Kidney (tissue), 13 donors: ENCODE measurements at regions not wholly inside any gene's neighbourhood (a gene's known extent, or its start where the extent isn't known, plus 50 kb on each side); places are given as distances from the start of the nearest gene placed in this dataset.

ENCODE experiments used
- DNase-seq, 5 donors: peaks; one replicate each; pipeline ENCODE4 v3.0.0-alpha.2; 2013 to 2020
- FAIRE-seq: peaks from 2 replicates; lab custom pipeline; 2012; peaks lifted over from hg19 to GRCh38; lab: Jason Lieb, UNC
- H3K27ac ChIP-seq, 2 donors: one replicate each; pipeline ENCODE4 v1.7.0; 2013; ENCODE audit warnings: low read depth in 2 of 2, low read length in 2 of 2, inconsistent platforms in 1 of 2
- H3K27me3 ChIP-seq: one replicate; pipeline ENCODE4 v1.7.1; 2013; ENCODE audit warnings: low read length, inconsistent platforms; ENCODE audit not compliant: control insufficient read depth, insufficient read depth
- H3K36me3 ChIP-seq, 3 donors: one replicate each; pipeline versions ENCODE4 v1.7.0 to v1.7.1; 2013; ENCODE audit warnings: low read length in 3 of 3, control low read depth in 1 of 3, inconsistent platforms in 1 of 3; ENCODE audit not compliant: insufficient read depth in 3 of 3, control insufficient read depth in 2 of 3
- H3K4me1 ChIP-seq, 3 donors: one replicate each; pipeline versions ENCODE4 v1.7.0 to v1.7.1; 2013; ENCODE audit warnings: low read length in 3 of 3, inconsistent platforms in 1 of 3, low read depth in 1 of 3; ENCODE audit not compliant: control insufficient read depth in 2 of 3, insufficient read depth in 2 of 3
- H3K4me3 ChIP-seq, 3 donors: one replicate each; pipeline versions ENCODE4 v1.7.0 to v1.8.1; 2013; ENCODE audit warnings: low read length in 3 of 3, control low read depth in 1 of 3, inconsistent platforms in 1 of 3
- H3K9ac ChIP-seq, 3 donors: one replicate each; pipeline versions ENCODE4 v1.7.0 to v1.7.1; 2013; ENCODE audit warnings: low read length in 3 of 3, control low read depth in 1 of 3, inconsistent platforms in 1 of 3
- H3K9me3 ChIP-seq, 3 donors: one replicate each; pipeline versions ENCODE4 v1.7.0 to v1.7.1; 2013; ENCODE audit warnings: low read length in 3 of 3, control low read depth in 1 of 3, inconsistent platforms in 1 of 3; ENCODE audit not compliant: control insufficient read depth in 2 of 3, insufficient read depth in 1 of 3
- CTCF ChIP-seq: IDR thresholded peaks from 3 replicates; pipeline ENCODE4 v1.5.1; 2012; ENCODE audit warnings: mild to moderate bottlenecking, moderate library complexity, borderline replicate concordance; ENCODE audit not compliant: insufficient read depth; ENCODE audit errors: extremely low read depth
- intact Hi-C: fragments of 100-400 bp; cut with DNase I; formaldehyde crosslinking; loops from one replicate; pipeline ENCODE4 v1.11.1; 2022
- donor health status: control.
- donor health status: control.
- donor health status: control.
- donor health status: control.
- donor health status: control.
- donor health status: DM: yes; HTN: yes; CAD: no.
- donor health status: Normal renal cell carcinoma (clear cell type).

GRCh38 chr22:47734511-47734910, 972.1 kb downstream of the TBC1D22A start:
- Histone ChIP-seq H3K4me3 (no peak overlapping the region), H3K27ac (no peak overlapping the region), H3K9ac (no peak overlapping the region), H3K36me3 (no peaks in the 10 kb centered on the region), H3K4me1 (no peaks in the 10 kb centered on the region), H3K27me3 (no peaks in the 10 kb centered on the region), H3K9me3 (peaks cover 0 to 5% (median 0%) of the 10 kb centered on the region in 3 donors)
- intact Hi-C loops: no loop called here
- TF ChIP-seq CTCF: no peak
- FAIRE-seq (no peak), DNase-seq (peak in 1 of 5 donors; percentile 22)

- no peak overlapping the region for H3K27ac ChIP-seq
- FAIRE-seq (no peak), DNase-seq (no peak)
- H3K27me3 ChIP-seq: no peaks in the 10 kb centered on the region
- no peak overlapping the region for H3K9ac ChIP-seq
- no peak overlapping the region for H3K4me3 ChIP-seq
- no peaks in the 10 kb centered on the region for H3K36me3 ChIP-seq
- no peaks in the 10 kb centered on the region for H3K4me1 ChIP-seq
- no peak for TF ChIP-seq CTCF
- H3K9me3 ChIP-seq: peaks cover 0 to 5% (median 0%) of the 10 kb centered on the region in 3 donors
- intact Hi-C loops: no loop called here
Measured at GRCh38 chr22:47727641-47728040, 965.2 kb downstream of the TBC1D22A start.

- Histone ChIP-seq H3K4me1 (no peaks in the 10 kb centered on the region), H3K36me3 (no peaks in the 10 kb centered on the region), H3K4me3 (no peak overlapping the region), H3K9ac (no peak overlapping the region), H3K27me3 (no peaks in the 10 kb centered on the region), H3K27ac (no peak overlapping the region), H3K9me3 (no peaks in the 10 kb centered on the region)
- intact Hi-C loops: no loop called here
- TF ChIP-seq CTCF: no peak
- FAIRE-seq (no peak), DNase-seq (no peak)
Measured at GRCh38 chr22:47724751-47725150, 962.3 kb downstream of the TBC1D22A start.

- Histone ChIP-seq H3K27ac (no peak overlapping the region), H3K4me3 (no peak overlapping the region), H3K27me3 (no peaks in the 10 kb centered on the region), H3K36me3 (no peaks in the 10 kb centered on the region), H3K4me1 (no peaks in the 10 kb centered on the region), H3K9ac (no peak overlapping the region), H3K9me3 (no peaks in the 10 kb centered on the region)
- intact Hi-C loops: no loop called here
- no peak for DNase-seq
- no peak for FAIRE-seq
- TF ChIP-seq CTCF: no peak
Measured at GRCh38 chr22:47724030-47724429, 961.6 kb downstream of the TBC1D22A start.
